ENCODE measurements at regions not wholly inside any gene's neighbourhood (a gene's known extent, or its start where the extent isn't known, plus 50 kb on each side); places are given as distances from the start of the nearest gene placed in this dataset.

DNA sequence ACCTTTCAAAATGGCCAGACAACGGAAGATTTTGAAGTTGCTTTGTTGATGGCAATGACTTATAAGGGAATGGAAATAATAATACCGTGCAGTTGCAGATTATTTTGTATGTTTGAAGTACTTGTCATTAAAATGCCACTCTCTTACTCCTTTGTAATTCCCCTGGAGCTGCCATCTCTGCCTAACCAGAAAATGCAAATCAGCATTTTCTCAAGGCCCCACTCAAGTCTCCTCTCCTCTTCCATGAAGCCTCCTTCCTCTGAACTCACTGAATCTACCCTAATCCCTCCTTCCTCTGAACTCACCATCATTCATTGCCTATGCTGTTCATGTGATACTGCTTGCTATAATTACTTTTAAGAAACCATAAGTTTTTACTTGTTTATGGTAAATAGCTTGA, 60.2 kb upstream of the RBPJ start:
- no peak for DNase-seq

DNA sequence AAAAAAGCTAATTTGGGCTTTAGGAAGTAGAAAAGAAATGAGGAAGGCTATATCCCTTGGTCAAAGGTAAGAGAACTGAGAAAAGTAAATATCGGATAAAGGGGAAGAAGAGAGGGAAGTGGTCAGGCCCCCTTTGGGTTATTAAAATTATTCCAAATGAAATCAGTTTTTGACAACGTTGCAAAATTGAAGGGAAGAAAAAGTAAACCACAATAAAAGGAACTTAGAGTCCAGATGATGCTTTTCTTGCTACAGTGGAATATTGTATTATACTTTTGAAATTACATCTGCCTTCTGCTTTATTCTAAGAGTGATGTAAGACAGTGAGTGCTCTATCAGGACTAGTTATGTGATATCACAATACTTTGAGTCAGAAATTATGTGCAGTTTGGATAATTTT, 59.4 kb upstream of the RBPJ start:
- DNase-seq: no peak

DNA sequence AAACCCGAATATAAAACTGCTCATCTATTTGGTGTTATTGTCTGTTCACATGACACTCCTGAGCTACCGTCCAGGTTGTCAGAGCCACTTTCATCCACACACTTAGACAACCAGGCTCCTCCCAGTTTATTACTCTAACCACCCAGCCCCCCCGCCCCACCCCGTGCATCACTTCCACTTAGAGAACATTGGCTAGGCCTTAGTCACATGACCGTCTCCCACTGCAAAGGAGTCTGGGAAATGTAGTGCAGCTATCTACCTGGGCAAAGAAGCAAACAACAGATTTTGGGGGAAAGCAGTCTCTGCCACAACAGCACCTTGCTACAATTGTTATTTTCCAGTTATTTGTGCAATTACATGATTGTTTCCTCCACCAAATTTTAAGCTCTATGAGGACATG, 57.6 kb upstream of the RBPJ start:
- DNase-seq: no peak

DNA sequence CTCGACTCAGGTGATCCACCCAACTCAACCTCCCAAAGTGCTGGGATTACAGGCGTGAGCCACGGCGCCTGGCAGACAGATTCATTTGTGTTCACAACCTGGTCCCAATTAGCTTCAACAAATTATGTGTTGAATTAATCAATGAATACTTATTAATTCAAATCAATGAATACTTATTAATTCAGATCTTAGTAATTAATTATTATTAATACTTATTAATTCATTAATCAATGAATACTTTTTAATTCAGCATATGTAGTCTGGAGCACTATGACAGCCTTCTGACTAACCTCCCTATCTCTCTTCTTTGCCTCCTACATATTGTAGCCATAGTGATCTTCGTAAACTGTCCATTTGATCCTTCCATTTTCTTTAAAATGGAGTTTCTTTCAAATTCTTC, 56.7 kb upstream of the RBPJ start:
- DNase-seq: no peak

DNA sequence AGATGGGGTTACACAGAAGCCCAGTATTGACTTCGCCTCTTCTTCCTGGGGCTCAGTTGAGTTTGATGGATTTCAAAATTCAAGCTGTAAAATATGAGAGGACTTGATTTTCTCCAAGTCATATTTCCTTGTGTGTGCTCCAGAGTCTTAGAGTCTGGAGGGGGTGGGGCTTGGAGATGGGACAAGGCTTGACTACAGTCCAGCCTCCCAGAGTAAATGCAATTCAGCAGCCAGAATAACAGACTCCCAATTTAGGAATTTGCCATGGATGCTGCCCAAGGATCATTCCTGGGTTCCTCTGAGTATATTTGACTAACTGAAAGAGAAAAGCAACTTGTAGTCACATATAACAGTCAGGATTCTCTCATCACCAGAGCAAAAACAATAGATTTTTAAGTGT, 53.7 kb upstream of the RBPJ start:
- no peak for DNase-seq

DNA sequence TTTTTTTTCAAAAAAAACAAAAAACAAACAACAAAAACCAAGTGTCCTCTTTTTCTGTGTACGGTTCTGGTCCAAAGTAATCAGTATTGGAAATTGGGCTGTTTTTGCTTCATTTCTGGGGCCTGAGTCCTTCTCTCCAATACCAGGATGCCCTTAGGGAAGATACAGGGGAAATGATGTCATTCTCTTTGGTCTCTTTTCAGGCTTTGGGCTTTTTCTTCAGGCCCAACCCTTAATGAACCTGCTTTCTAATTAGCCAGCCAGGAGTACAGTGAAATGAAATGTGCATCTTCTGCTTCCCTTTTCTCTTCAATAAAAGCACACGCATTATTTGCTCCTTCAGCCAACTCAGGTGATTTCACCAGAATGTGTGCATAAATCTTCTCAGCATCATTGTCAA, 52.6 kb upstream of the RBPJ start:
- DNase-seq: no peak

GRCh38 chr4:26269038-26269437, 51.8 kb upstream of the RBPJ start:
- DNase-seq: no peak

Data from NCI-H345 (cell line).